ENCODE measurements at regions not wholly inside any gene's neighbourhood (a gene's known extent, or its start where the extent isn't known, plus 50 kb on each side); places are given as distances from the start of the nearest gene placed in this dataset.

GRCh38 chr3:181793006-181793405 lies 81.3 kb downstream of the SOX2 start:
- no peak overlapping the region for H3K4me3 ChIP-seq (ENCODE audit: insufficient read depth, low read depth, low read length)
- no peak overlapping the region for H2BK5ac ChIP-seq (ENCODE audit: low read depth, low read length, poor library complexity, severe bottlenecking)
- ATAC-seq (ENCODE audit: low read depth) (no peak), DNase-seq (no peak)
- H3K4me2 ChIP-seq (ENCODE audit: low read depth, low read length): no peak overlapping the region
- TF ChIP-seq CEBPB (IDR thresholded peaks at IDR 0.05; ENCODE audit: low read depth, low read length): peak; percentile 82
- TF ChIP-seq FOS (IDR thresholded peaks at IDR 0.05; ENCODE audit: low read depth, low read length): no peak
- no peaks in the 10 kb centered on the region for H3K36me3 ChIP-seq (ENCODE audit: control insufficient read depth, insufficient read depth, low read length)
- H4K5ac ChIP-seq (ENCODE audit: low read depth, low read length): no peak overlapping the region
- H3K27ac ChIP-seq (ENCODE audit: insufficient read depth, low read length): no peak overlapping the region
- intact Hi-C loops (cut with micrococcal nuclease): no loop called here
- H2BK15ac ChIP-seq (ENCODE audit: low read depth, low read length): no peak overlapping the region
- in situ Hi-C loops (cut with MboI; ENCODE audit: low sequenced_read_pairs): no loop called here
- H2AK9ac ChIP-seq (replicated peaks; ENCODE audit: low read depth, low read length, poor library complexity): no peak overlapping the region
- no peaks in the 10 kb centered on the region for H3K4me1 ChIP-seq (ENCODE audit: control insufficient read depth, insufficient read depth, low read length)
- no peak overlapping the region for H2AK5ac ChIP-seq (ENCODE audit: low read depth, low read length)
- no peak overlapping the region for H2AFZ ChIP-seq (replicated peaks; ENCODE audit: low read length, poor library complexity)
- ChIA-PET CTCF (no interaction called here), POLR2A (ENCODE audit: unreplicated experiment) (no interaction called here)
- H3K9me3 ChIP-seq (ENCODE audit: control insufficient read depth, insufficient read depth, low read length): peaks cover 11% of the 10 kb centered on the region; the same call in 1 of the 2 replicates
- H3K4ac ChIP-seq (ENCODE audit: low read depth, low read length): no peak overlapping the region
- 56% methylated on average over 5 of the region's 7 CpGs; no CpG with 5 or more reads in 1 of the 2 experiments for WGBS, 2 experiments (ENCODE audit: extremely low coverage in 2 of 2, insufficient read length in 1 of 2)
- no peaks in the 10 kb centered on the region for H3K27me3 ChIP-seq (ENCODE audit: control insufficient read depth, insufficient read depth, low read length)
- H2BK20ac ChIP-seq (ENCODE audit: low read depth, low read length): no peak overlapping the region
- no peak overlapping the region for H4K91ac ChIP-seq (ENCODE audit: insufficient read depth, low read depth, low read length)
- H3K14ac ChIP-seq (replicated peaks; ENCODE audit: low read depth, low read length): no peak overlapping the region
- no peak overlapping the region for H4K8ac ChIP-seq (ENCODE audit: low read depth in 2 of 2, low read length in 2 of 2)
- no peaks in the 10 kb centered on the region for H4K20me1 ChIP-seq (ENCODE audit: insufficient read depth, low read length)
- no peaks in the 10 kb centered on the region for H3K79me1 ChIP-seq (ENCODE audit: low read depth in 1 of 2, low read length in 2 of 2)
- no peak overlapping the region for H3K18ac ChIP-seq (ENCODE audit: low read depth, low read length)
- no TSS peak for BruUV-seq (replicated peaks)
- dilution Hi-C loops (cut with HindIII; ENCODE audit: low sequenced_read_pairs, unreplicated experiment): no loop called here
- no peak overlapping the region for H3K9ac ChIP-seq (ENCODE audit: low read depth, low read length)
- no peaks in the 10 kb centered on the region for H3K9me1 ChIP-seq (ENCODE audit: insufficient read depth, low read length)
- H3K56ac ChIP-seq (ENCODE audit: extremely low read depth, insufficient read depth, low read length): no peak overlapping the region
- H2BK120ac ChIP-seq (ENCODE audit: low read depth, low read length): no peak overlapping the region
- no peak overlapping the region for H3K23ac ChIP-seq (ENCODE audit: low read depth, low read length)
